ENCODE measurements at regions not wholly inside any gene's neighbourhood (a gene's known extent, or its start where the extent isn't known, plus 50 kb on each side); places are given as distances from the start of the nearest gene placed in this dataset.
"Not testable (repeated sequence)": the region's sequence is repeated elsewhere in the genome, so short reads cannot be mapped to it uniquely, and the experiment has no call there.

DNA sequence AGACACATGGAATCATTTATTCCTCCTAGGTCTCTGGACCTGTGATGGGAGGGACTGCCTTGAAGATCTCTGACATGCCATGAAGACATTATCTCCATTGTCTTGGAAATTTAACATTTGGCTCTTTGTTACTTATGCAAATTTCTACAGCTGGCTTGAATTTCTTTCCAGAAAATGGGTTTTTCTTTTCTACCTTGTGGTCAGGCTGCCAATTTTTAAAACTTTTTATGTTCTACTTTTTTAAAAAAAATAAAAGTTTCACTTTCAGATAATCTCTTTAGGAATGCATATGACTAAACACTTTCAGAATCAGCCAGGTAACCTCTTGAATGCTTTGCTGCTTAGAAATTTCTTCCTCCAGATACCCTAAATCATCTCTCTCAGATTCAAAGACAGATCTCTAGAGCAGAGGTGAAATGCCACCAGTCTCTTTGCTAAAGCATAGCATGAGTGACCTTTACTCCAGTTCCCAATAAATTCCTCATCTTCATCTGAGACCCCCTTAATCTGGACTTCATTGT lies 209.6 kb downstream of the RPRM start:
- no peak overlapping the region for H2AFZ ChIP-seq (ENCODE audit: low read depth, low read length, poor library complexity, severe bottlenecking)
- no TSS peak for BruUV-seq (replicated peaks)
- H3K9me3 ChIP-seq (ENCODE audit: control insufficient read depth in 1 of 2, insufficient read depth in 1 of 2, low read depth in 1 of 2, low read length in 2 of 2): no peaks in the 10 kb centered on the region
- ATAC-seq (no peak), DNase-seq (ENCODE audit: low read depth, low spot score) (no peak)
- no peaks in the 10 kb centered on the region for H3K36me3 ChIP-seq (ENCODE audit: control insufficient read depth in 1 of 2, insufficient read depth in 2 of 2, low read length in 2 of 2)
- no peak overlapping the region for H3K4me2 ChIP-seq (ENCODE audit: low read length)
- POLR2A ChIA-PET: no interaction called here
- intact Hi-C loops (cut with micrococcal nuclease): no loop called here
- RAD21 ChIA-PET (ENCODE audit: low non-redundant PET in 1 of 2, low total read pairs in 2 of 2, uncharacterized antibody in 2 of 2, unreplicated experiment in 2 of 2): no interaction called here
- no peak overlapping the region for H3K9ac ChIP-seq (ENCODE audit: low read length)
- no peaks in the 10 kb centered on the region for H3K27me3 ChIP-seq (ENCODE audit: insufficient read depth, low read length)
- H3K4me1 ChIP-seq (ENCODE audit: control insufficient read depth in 1 of 2, insufficient read depth in 2 of 2, low read length in 2 of 2): no peaks in the 10 kb centered on the region
- CTCF ChIA-PET: no interaction called here
- no peaks in the 10 kb centered on the region for H4K20me1 ChIP-seq (ENCODE audit: insufficient read depth)
- TF ChIP-seq SIN3A (IDR thresholded peaks at IDR 0.05; ENCODE audit: low read depth) (no peak), ELF1 (IDR thresholded peaks at IDR 0.05; ENCODE audit: borderline replicate concordance, low read depth) (no peak), EGR1 (IDR thresholded peaks at IDR 0.05; ENCODE audit: low read depth) (no peak), JUND (IDR thresholded peaks at IDR 0.05) (no peak), ZFX (IDR thresholded peaks at IDR 0.05) (no peak), ZNF274 (IDR thresholded peaks at IDR 0.05; ENCODE audit: low read depth, low read length) (no peak), SP1 (IDR thresholded peaks at IDR 0.05; ENCODE audit: low read depth) (no peak), POLR2AphosphoS5 (IDR thresholded peaks at IDR 0.05; ENCODE audit: low read depth, low read length) (no peak), REST (IDR thresholded peaks at IDR 0.05; ENCODE audit: low read depth) (no peak), POLR2A (IDR thresholded peaks at IDR 0.05; ENCODE audit: borderline replicate concordance, extremely low read depth, insufficient read depth, insufficient read length) (no peak), CEBPB (IDR thresholded peaks at IDR 0.05; ENCODE audit: low read depth) (no peak)
- TF ChIP-seq, protein P1, sequence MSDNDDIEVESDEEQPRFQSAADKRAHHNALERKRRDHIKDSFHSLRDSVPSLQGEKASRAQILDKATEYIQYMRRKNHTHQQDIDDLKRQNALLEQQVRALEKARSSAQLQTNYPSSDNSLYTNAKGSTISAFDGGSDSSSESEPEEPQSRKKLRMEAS (IDR thresholded peaks at IDR 0.05): no peak
- H3K9me2 ChIP-seq (ENCODE audit: insufficient read depth): no peaks in the 10 kb centered on the region
- no peak overlapping the region for H3K4me3 ChIP-seq (replicated peaks in 1 of 2; ENCODE audit: low read depth in 1 of 2, low read length in 2 of 2)
- no peak overlapping the region for H3K27ac ChIP-seq (ENCODE audit: low read depth, low read length)
- no peaks in the 10 kb centered on the region for H3K79me2 ChIP-seq (ENCODE audit: insufficient read depth, low read length)

DNA sequence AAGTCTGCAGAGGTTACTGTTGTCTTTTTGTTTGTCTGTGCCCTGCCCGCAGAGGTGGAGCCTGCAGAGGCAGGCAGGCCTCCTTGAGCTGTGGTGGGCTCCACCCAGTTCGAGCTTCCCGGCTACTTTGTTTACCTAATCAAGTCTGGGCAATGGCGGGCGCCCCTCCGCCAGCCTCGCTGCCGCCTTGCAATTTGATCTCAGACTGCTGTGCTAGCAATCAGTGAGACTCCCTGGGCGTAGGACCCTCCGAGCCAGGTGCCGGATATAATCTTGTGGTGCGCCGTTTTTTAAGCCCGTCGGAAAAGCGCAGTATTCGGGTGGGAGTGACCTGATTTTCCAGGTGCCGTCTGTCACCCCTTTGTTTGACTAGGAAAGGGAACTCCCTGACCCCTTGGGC lies 221.7 kb downstream of the RPRM start:
- H3K27me3 ChIP-seq (ENCODE audit: insufficient read depth, low read length); H2AFZ ChIP-seq (ENCODE audit: low read depth, low read length, poor library complexity, severe bottlenecking); POLR2A ChIA-PET; ATAC-seq; CTCF ChIA-PET; H3K27ac ChIP-seq (ENCODE audit: low read depth, low read length); RAD21 ChIA-PET (ENCODE audit: low non-redundant PET in 1 of 2, low total read pairs in 2 of 2, uncharacterized antibody in 2 of 2, unreplicated experiment in 2 of 2); BruUV-seq (replicated peaks); intact Hi-C loops (cut with micrococcal nuclease); H3K9me3 ChIP-seq (ENCODE audit: control insufficient read depth in 1 of 2, insufficient read depth in 1 of 2, low read depth in 1 of 2, low read length in 2 of 2); H3K4me1 ChIP-seq (ENCODE audit: control insufficient read depth in 1 of 2, insufficient read depth in 2 of 2, low read length in 2 of 2); H4K20me1 ChIP-seq (ENCODE audit: insufficient read depth); H3K79me2 ChIP-seq (ENCODE audit: insufficient read depth, low read length); H3K36me3 ChIP-seq (ENCODE audit: control insufficient read depth in 1 of 2, insufficient read depth in 2 of 2, low read length in 2 of 2); H3K9me2 ChIP-seq (ENCODE audit: insufficient read depth); H3K4me2 ChIP-seq (ENCODE audit: low read length); DNase-seq (ENCODE audit: low read depth, low spot score); H3K9ac ChIP-seq (ENCODE audit: low read length); H3K4me3 ChIP-seq (replicated peaks in 1 of 2; ENCODE audit: low read depth in 1 of 2, low read length in 2 of 2): not testable (repeated sequence)

DNA sequence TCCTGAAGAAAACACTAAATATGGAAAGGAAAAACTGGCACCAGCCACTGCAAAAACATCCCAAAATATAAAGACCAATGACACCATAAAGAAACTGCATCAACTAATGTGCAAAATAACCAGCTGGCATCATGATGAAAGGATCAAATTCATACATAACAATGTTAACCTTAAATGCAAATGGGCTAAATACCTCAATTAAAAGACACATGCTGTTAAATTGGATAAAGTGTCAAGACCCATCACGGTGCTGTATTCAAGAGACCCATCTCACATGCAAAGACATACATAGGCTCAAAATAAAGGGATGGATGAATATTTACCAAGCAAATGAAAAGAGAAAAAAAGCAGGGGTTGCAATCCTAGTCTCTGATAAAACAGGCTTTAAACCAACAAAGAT lies 231.9 kb downstream of the RPRM start:
- H3K27me3 ChIP-seq (ENCODE audit: insufficient read depth, low read length); H3K9me3 ChIP-seq (ENCODE audit: control insufficient read depth in 1 of 2, insufficient read depth in 1 of 2, low read depth in 1 of 2, low read length in 2 of 2); ATAC-seq; H3K79me2 ChIP-seq (ENCODE audit: insufficient read depth, low read length); H3K27ac ChIP-seq (ENCODE audit: low read depth, low read length); H3K9ac ChIP-seq (ENCODE audit: low read length); DNase-seq (ENCODE audit: low read depth, low spot score); POLR2A ChIA-PET; H3K4me3 ChIP-seq (replicated peaks in 1 of 2; ENCODE audit: low read depth in 1 of 2, low read length in 2 of 2); H4K20me1 ChIP-seq (ENCODE audit: insufficient read depth); H3K9me2 ChIP-seq (ENCODE audit: insufficient read depth); H2AFZ ChIP-seq (ENCODE audit: low read depth, low read length, poor library complexity, severe bottlenecking); CTCF ChIA-PET; intact Hi-C loops (cut with micrococcal nuclease); RAD21 ChIA-PET (ENCODE audit: low non-redundant PET in 1 of 2, low total read pairs in 2 of 2, uncharacterized antibody in 2 of 2, unreplicated experiment in 2 of 2); H3K36me3 ChIP-seq (ENCODE audit: control insufficient read depth in 1 of 2, insufficient read depth in 2 of 2, low read length in 2 of 2); H3K4me1 ChIP-seq (ENCODE audit: control insufficient read depth in 1 of 2, insufficient read depth in 2 of 2, low read length in 2 of 2); BruUV-seq (replicated peaks); H3K4me2 ChIP-seq (ENCODE audit: low read length): not testable (repeated sequence)

All from HCT116 (cell line).